Thymus (tissue), 11 donors: ENCODE measurements at regions not wholly inside any gene's neighbourhood (a gene's known extent, or its start where the extent isn't known, plus 50 kb on each side); places are given as distances from the start of the nearest gene placed in this dataset.
"Not testable (repeated sequence)": the region's sequence is repeated elsewhere in the genome, so short reads cannot be mapped to it uniquely, and the experiment has no call there.

Experiments
- DNase-seq, 9 donors: peaks; one replicate each; pipeline ENCODE4 v3.0.0-alpha.2; 2013; ENCODE audit warnings: low spot score in 9 of 9, low read depth in 6 of 9, missing footprints in 1 of 9
- H3K27ac ChIP-seq, 2 donors: one replicate each; pipeline ENCODE4 v1.5.1; 2013; ENCODE audit warnings: control low read depth in 1 of 2, low read depth in 1 of 2, low read length in 1 of 2, mild to moderate bottlenecking in 1 of 2, moderate library complexity in 1 of 2
- H3K27me3 ChIP-seq, 2 donors: one replicate each; pipeline ENCODE4 v1.5.1; 2013; ENCODE audit warnings: low read length in 1 of 2; ENCODE audit not compliant: control insufficient read depth in 2 of 2, insufficient read depth in 1 of 2
- H3K36me3 ChIP-seq, 2 donors: one replicate each; pipeline ENCODE4 v1.5.1; 2013; ENCODE audit warnings: low read length in 1 of 2, mild to moderate bottlenecking in 1 of 2, moderate library complexity in 1 of 2; ENCODE audit not compliant: control insufficient read depth in 2 of 2, insufficient read depth in 2 of 2
- H3K4me1 ChIP-seq, 2 donors: one replicate each; pipeline ENCODE4 v1.5.1; 2013; ENCODE audit warnings: low read length in 2 of 2; ENCODE audit not compliant: control insufficient read depth in 2 of 2, insufficient read depth in 2 of 2
- H3K4me3 ChIP-seq, 2 donors: one replicate each; pipeline ENCODE4 v1.5.1; 2013; ENCODE audit warnings: low read length in 2 of 2, control low read depth in 1 of 2, mild to moderate bottlenecking in 1 of 2
- H3K9me3 ChIP-seq, 2 donors: one replicate each; pipeline ENCODE4 v1.5.1; 2013; ENCODE audit warnings: low read length in 1 of 2, mild to moderate bottlenecking in 1 of 2; ENCODE audit not compliant: control insufficient read depth in 2 of 2, insufficient read depth in 1 of 2
- WGBS: extraction: QIAGEN DNeasy Blood & Tissue Kit; methylation state at CpG from one replicate; pipeline ENCODE4 v1.1.7; 2013; 5-methylcytosine and 5-hydroxymethylcytosine counted together
- donor health status: healthy.

DNA sequence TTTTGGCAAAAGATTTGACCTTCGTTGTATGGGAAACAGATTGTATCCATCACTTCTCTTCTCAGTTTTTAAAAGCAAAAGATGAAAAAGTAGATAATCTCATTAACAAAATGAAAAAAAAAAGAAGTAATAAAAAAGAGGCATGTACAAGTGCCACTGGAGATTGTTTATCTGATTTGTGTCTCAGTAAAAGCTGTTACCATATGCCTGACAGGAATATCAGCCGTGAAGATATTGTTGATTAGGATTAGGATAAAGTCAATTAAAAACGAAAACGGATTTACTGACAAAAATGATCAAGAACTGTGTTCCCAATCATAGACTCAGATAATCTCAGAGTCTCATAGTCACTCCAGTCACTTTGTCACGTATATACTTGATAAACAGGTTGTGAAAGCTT is 842.1 kb upstream of the SLC10A2 start:
- Histone ChIP-seq H3K4me3 (no peak overlapping the region), H3K36me3 (no peaks in the 10 kb centered on the region), H3K4me1 (no peaks in the 10 kb centered on the region), H3K9me3 (no peaks in the 10 kb centered on the region), H3K27me3 (no peaks in the 10 kb centered on the region), H3K27ac (no peak overlapping the region)
- no peak for DNase-seq
- WGBS = 88% methylated on average over 5 of the region's 5 CpGs

DNA sequence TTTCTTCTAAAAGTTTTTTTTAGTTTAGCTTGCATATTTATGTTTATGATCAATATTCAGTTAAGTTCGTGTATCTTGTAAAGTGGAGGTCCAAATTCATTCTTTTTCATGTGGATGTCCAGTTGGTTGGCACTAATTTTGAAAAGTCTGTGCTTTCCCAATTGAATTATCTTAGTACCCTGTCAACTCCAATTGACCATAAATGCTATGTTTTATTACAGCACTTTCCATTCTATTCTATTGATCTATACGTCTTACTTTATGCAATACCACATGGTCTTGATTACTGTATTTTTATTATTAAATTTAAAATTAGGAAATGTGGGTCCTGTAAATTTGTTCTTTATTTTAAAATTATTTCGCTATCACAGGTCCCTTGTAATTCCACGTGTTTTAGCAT is 837.6 kb upstream of the SLC10A2 start:
- Histone ChIP-seq H3K27me3 (no peaks in the 10 kb centered on the region), H3K4me1 (no peaks in the 10 kb centered on the region), H3K27ac (no peak overlapping the region), H3K4me3 (no peak overlapping the region), H3K36me3 (no peaks in the 10 kb centered on the region), H3K9me3 (no peaks in the 10 kb centered on the region)
- DNase-seq = no peak
- 93% methylated on average over 4 of the region's 4 CpGs for WGBS

DNA sequence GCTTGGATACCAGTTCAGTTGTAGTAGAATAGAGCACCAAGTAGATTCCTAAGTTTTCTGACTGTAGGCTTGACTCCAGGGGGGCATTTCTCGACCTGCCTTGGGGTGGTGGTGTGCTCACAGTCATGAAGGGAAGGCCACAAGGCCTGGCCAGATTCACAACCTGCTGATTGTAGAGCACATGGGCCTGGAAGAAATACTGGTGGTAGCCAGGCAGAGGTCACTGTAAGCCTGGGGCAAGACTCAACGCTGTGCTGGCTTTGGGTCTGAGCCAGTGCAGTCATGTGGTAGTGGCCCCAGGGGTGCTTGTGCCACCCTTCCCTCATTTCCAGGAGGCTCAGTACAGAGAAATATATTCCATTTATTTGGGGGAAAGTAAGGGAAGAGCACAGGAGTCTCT is 832.3 kb upstream of the SLC10A2 start:
- DNase-seq = no peak
- WGBS = 90% methylated on average over 2 of the region's 2 CpGs

DNA sequence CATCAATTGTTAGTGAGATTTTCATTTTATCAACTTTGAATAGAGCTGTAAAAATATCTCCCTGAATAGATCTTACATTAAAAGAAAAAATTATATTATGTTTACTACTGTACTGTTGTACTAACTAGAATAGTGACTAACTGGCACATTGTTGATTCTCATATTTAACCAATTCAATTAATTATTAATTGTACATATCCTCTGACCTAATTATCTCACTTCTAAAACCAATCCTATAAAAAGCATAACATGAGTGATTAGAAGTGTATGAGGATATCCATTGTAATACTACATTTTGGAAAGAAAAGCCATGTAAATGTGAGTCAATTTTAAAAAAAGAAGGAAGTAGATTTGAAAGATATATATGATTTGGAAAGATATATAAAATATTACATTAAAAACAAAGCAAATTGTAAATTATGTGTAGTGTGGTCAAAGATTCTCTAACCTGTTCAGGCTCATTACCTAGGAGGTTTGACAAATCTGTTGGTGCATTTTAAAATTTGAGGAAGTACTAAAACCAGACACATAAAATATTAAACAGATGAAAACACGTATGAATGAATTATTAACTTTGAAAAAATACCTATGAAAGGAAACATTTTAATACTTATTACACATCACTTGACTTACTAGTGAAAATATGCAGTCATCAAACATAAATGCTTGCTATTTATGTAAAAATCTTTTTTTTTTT is 829.8 kb upstream of the SLC10A2 start:
- no peak overlapping the region for H3K4me3 ChIP-seq
- no peaks in the 10 kb centered on the region for H3K4me1 ChIP-seq
- no peaks in the 10 kb centered on the region for H3K27me3 ChIP-seq
- H3K27ac ChIP-seq = no peak overlapping the region
- DNase-seq = no peak
- H3K36me3 ChIP-seq = no peaks in the 10 kb centered on the region
- 41% methylated on average over 1 of the region's 1 CpG for WGBS
- H3K9me3 ChIP-seq = no peaks in the 10 kb centered on the region

More for the DNA sequence above, 832.3 kb upstream of the SLC10A2 start:
- H3K27me3 ChIP-seq = no peaks in the 10 kb centered on the region
- H3K27ac ChIP-seq = no peak overlapping the region
- no peaks in the 10 kb centered on the region for H3K9me3 ChIP-seq
- H3K4me1 ChIP-seq = no peaks in the 10 kb centered on the region
- H3K4me3 ChIP-seq = no peak overlapping the region
- no peaks in the 10 kb centered on the region for H3K36me3 ChIP-seq

DNA sequence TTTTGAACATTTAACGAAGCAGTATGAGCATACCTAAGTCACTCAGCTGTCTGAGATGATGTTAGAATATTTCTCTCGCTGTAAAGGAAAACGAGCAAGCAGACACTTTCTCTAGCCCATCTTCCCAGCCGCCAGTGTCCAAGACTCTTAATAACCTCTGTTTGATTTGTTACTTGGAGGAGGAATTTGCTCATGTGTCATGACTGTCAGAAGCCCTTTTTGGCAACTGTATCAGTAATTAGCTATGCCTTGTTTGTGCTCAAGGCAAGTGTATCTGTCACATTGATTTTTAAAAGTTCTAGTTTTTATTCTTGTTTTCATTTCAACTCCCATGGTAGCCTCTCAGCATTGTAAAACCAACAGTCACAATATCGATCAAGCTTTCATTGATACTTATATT is 828.4 kb upstream of the SLC10A2 start:
- Histone ChIP-seq H3K36me3 (no peaks in the 10 kb centered on the region), H3K27me3 (no peaks in the 10 kb centered on the region), H3K9me3 (no peaks in the 10 kb centered on the region), H3K27ac (no peak overlapping the region), H3K4me3 (no peak overlapping the region), H3K4me1 (no peaks in the 10 kb centered on the region)
- DNase-seq = no peak
- 95% methylated on average over 5 of the region's 5 CpGs for WGBS

DNA sequence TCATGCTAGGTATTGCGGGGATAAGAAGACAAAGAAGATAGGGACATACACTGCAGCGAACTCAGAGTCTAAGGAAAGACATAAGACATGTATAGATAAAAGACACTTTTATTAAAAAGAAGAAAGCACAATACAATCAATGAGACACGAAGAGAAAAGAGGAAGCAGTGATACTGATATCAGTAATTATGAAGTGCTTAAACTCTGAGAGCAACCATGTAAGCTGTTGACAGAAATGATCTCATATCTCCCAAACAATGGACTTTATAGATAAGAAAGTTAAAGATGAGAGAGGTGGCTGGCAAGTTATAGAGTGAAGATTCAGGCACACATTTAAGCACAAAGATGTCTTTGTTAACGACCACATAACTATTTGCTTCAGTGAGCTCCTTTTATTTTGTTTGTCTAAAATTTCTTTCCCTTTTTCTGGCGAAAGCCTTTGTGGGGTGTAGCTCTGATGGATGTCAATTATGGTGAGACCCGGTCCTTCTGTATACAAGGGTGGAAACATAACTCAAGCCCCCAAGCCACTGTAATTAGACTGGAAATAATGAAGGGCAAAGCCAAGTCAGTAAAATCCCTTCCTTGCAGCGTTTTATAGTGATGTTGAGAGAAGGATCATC is 818.0 kb upstream of the SLC10A2 start:
- Histone ChIP-seq H3K4me3 (no peak overlapping the region), H3K4me1 (no peaks in the 10 kb centered on the region), H3K27me3 (no peaks in the 10 kb centered on the region), H3K27ac (no peak overlapping the region), H3K36me3 (no peaks in the 10 kb centered on the region), H3K9me3 (no peaks in the 10 kb centered on the region)
- DNase-seq = no peak
- WGBS = 92% methylated on average over 7 of the region's 7 CpGs

DNA sequence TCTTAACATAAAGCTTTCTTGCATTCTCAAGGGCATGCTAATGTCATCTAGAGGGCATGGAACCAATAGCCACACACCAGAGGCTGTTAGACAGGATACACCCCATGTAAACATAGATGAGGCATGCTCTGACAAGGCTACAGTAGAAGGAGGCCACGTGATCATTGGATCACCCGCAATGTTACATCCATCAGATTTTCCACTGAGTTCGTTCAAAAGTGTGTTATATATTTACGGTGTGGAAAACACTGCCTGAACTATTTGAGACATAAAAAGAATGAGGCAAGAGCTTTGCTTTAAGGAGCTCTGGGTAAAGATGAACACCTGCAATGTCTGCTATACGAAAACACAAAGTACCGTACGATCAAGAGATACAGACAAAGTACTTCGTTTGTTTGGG is 817.5 kb upstream of the SLC10A2 start:
- Histone ChIP-seq H3K36me3 (no peaks in the 10 kb centered on the region), H3K27ac (no peak overlapping the region), H3K27me3 (no peaks in the 10 kb centered on the region), H3K4me3 (no peak overlapping the region), H3K4me1 (no peaks in the 10 kb centered on the region), H3K9me3 (no peaks in the 10 kb centered on the region)
- DNase-seq = no peak
- 95% methylated on average over 8 of the region's 8 CpGs for WGBS

DNA sequence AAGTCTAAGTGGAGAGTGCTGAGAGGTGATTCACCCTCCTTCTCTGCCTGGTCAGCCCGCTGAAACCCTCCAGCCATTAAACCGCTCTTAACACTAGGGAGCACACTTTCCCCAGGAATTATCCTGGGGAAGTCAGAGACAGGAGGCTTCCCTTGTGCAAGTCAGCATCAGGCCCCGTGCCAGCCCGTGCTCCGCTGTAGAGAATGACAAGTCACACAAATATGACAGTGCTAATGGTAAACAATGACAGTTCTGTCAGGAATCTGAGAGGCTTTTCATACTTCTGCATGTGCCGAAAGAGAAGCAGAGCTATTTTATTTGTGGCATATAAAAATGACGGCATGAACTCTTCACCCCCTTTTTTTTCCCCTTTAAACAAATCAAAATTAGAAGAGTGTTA is 816.9 kb upstream of the SLC10A2 start:
- Histone ChIP-seq H3K27me3 (no peaks in the 10 kb centered on the region), H3K4me1 (no peaks in the 10 kb centered on the region), H3K9me3 (no peaks in the 10 kb centered on the region), H3K36me3 (no peaks in the 10 kb centered on the region), H3K4me3 (no peak overlapping the region), H3K27ac (no peak overlapping the region)
- peak in 3 of 9 donors; percentile 4 to 18 (median 5) for DNase-seq
- 11% methylated on average over 7 of the region's 7 CpGs for WGBS

DNA sequence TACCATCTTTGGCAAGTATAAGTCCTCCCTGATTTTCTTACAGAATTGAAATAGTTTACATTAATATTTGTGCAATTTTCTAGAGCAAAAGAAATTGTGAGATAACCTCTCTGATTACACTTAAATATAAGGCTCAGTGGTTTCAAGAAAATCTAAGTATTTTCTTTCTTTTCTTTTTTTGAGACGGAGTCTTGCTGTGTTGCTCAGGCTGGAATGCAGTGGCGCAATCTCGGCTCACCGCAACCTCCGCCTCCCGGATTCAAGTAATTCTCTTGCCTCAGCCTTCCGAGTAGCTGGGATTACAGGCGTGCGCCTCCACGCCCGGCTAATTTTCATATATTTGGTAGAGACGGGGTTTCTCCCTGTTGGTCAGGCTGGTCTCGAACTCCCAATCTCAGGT is 813.9 kb upstream of the SLC10A2 start:
- not testable (repeated sequence) for H3K36me3 ChIP-seq, H3K4me1 ChIP-seq, DNase-seq, H3K27ac ChIP-seq, H3K9me3 ChIP-seq, H3K4me3 ChIP-seq, H3K27me3 ChIP-seq
- WGBS = 97% methylated on average over 13 of the region's 13 CpGs
